HT-29 (cell line): ENCODE measurements at regions not wholly inside any gene's neighbourhood (a gene's known extent, or its start where the extent isn't known, plus 50 kb on each side); places are given as distances from the start of the nearest gene placed in this dataset.

Experiments used
- DNase-seq: peaks from one replicate; pipeline ENCODE4 v3.0.0-alpha.2; 2015; ENCODE audit warnings: low spot score

- DNase-seq, result no peak
Measured at GRCh38 chr18:54769526-54770464, 58.5 kb upstream of the RAB27B start.

GRCh38 chr18:54772056-54772455, 56.2 kb upstream of the RAB27B start:
- no peak for DNase-seq

GRCh38 chr18:54774423-54774822, 53.9 kb upstream of the RAB27B start:
- DNase-seq, result no peak

- DNase-seq, result no peak
Measured at GRCh38 chr18:54774981-54775665, 53.2 kb upstream of the RAB27B start.

GRCh38 chr18:54775686-54776085, 52.6 kb upstream of the RAB27B start:
- peak; percentile 55 for DNase-seq

- DNase-seq, result peak; percentile 78
Measured at GRCh38 chr18:54776282-54776977, 51.8 kb upstream of the RAB27B start.

- DNase-seq, result peak; percentile 25
Measured at GRCh38 chr18:54777118-54777791, 51.0 kb upstream of the RAB27B start.

GRCh38 chr18:54777989-54778388, 50.3 kb upstream of the RAB27B start:
- no peak for DNase-seq
